ENCODE measurements at regions not wholly inside any gene's neighbourhood (a gene's known extent, or its start where the extent isn't known, plus 50 kb on each side); places are given as distances from the start of the nearest gene placed in this dataset.

GRCh38 chr9:100669968-100670367, 92.1 kb downstream of the CAVIN4 start:
- no peaks in the 10 kb centered on the region for H3K36me3 ChIP-seq (ENCODE audit: control insufficient read depth in 3 of 3, insufficient read depth in 3 of 3, low read length in 3 of 3)
- no peak overlapping the region for H3K4me3 ChIP-seq (ENCODE audit: low read length in 3 of 3)
- H3K27me3 ChIP-seq (ENCODE audit: control insufficient read depth in 3 of 3, insufficient read depth in 3 of 3, low read length in 3 of 3): no peaks in the 10 kb centered on the region
- H3K27ac ChIP-seq (ENCODE audit: low read depth, low read length): no peak overlapping the region
- H3K9me3 ChIP-seq (ENCODE audit: control insufficient read depth in 3 of 3, low read length in 3 of 3): no peaks in the 10 kb centered on the region
- H3K9ac ChIP-seq (ENCODE audit: low read depth in 1 of 3, low read length in 3 of 3): no peak overlapping the region
- peaks cover 0 to 13% (median 1%) of the 10 kb centered on the region in 3 donors for H3K4me1 ChIP-seq (ENCODE audit: control insufficient read depth in 3 of 3, insufficient read depth in 3 of 3, low read length in 3 of 3)

GRCh38 chr9:100670719-100671118, 92.8 kb downstream of the CAVIN4 start:
- Histone ChIP-seq H3K4me3 (ENCODE audit: low read length in 3 of 3) (no peak overlapping the region), H3K9me3 (ENCODE audit: control insufficient read depth in 3 of 3, low read length in 3 of 3) (no peaks in the 10 kb centered on the region), H3K27ac (ENCODE audit: low read depth, low read length) (no peak overlapping the region), H3K9ac (ENCODE audit: low read depth in 1 of 3, low read length in 3 of 3) (no peak overlapping the region), H3K36me3 (ENCODE audit: control insufficient read depth in 3 of 3, insufficient read depth in 3 of 3, low read length in 3 of 3) (no peaks in the 10 kb centered on the region), H3K27me3 (ENCODE audit: control insufficient read depth in 3 of 3, insufficient read depth in 3 of 3, low read length in 3 of 3) (no peaks in the 10 kb centered on the region), H3K4me1 (ENCODE audit: control insufficient read depth in 3 of 3, insufficient read depth in 3 of 3, low read length in 3 of 3) (peaks cover 0 to 13% (median 2%) of the 10 kb centered on the region in 3 donors)

GRCh38 chr9:100671898-100672297, 94.0 kb downstream of the CAVIN4 start:
- H3K9ac ChIP-seq (ENCODE audit: low read depth in 1 of 3, low read length in 3 of 3): no peak overlapping the region
- no peak overlapping the region for H3K4me3 ChIP-seq (ENCODE audit: low read length in 3 of 3)
- no peak overlapping the region for H3K27ac ChIP-seq (ENCODE audit: low read depth, low read length)
- H3K4me1 ChIP-seq (ENCODE audit: control insufficient read depth in 3 of 3, insufficient read depth in 3 of 3, low read length in 3 of 3): peaks cover 0 to 13% (median 2%) of the 10 kb centered on the region in 3 donors
- H3K9me3 ChIP-seq (ENCODE audit: control insufficient read depth in 3 of 3, low read length in 3 of 3): no peaks in the 10 kb centered on the region
- no peaks in the 10 kb centered on the region for H3K27me3 ChIP-seq (ENCODE audit: control insufficient read depth in 3 of 3, insufficient read depth in 3 of 3, low read length in 3 of 3)
- no peaks in the 10 kb centered on the region for H3K36me3 ChIP-seq (ENCODE audit: control insufficient read depth in 3 of 3, insufficient read depth in 3 of 3, low read length in 3 of 3)

- Histone ChIP-seq H3K9me3 (ENCODE audit: control insufficient read depth in 3 of 3, low read length in 3 of 3) (no peaks in the 10 kb centered on the region), H3K27me3 (ENCODE audit: control insufficient read depth in 3 of 3, insufficient read depth in 3 of 3, low read length in 3 of 3) (no peaks in the 10 kb centered on the region), H3K27ac (ENCODE audit: low read depth, low read length) (no peak overlapping the region)
These were observed 95.4 kb downstream of the CAVIN4 start for GRCh38 chr9:100673249-100673648.

GRCh38 chr9:100674419-100675122, 96.7 kb downstream of the CAVIN4 start:
- Histone ChIP-seq H3K9me3 (ENCODE audit: control insufficient read depth in 3 of 3, low read length in 3 of 3) (no peaks in the 10 kb centered on the region), H3K9ac (ENCODE audit: low read depth in 1 of 3, low read length in 3 of 3) (no peak overlapping the region), H3K27me3 (ENCODE audit: control insufficient read depth in 3 of 3, insufficient read depth in 3 of 3, low read length in 3 of 3) (no peaks in the 10 kb centered on the region), H3K4me1 (ENCODE audit: control insufficient read depth in 3 of 3, insufficient read depth in 3 of 3, low read length in 3 of 3) (peaks cover 0 to 13% (median 2%) of the 10 kb centered on the region in 3 donors), H3K27ac (ENCODE audit: low read depth, low read length) (peak overlapping the region; percentile 47), H3K36me3 (ENCODE audit: control insufficient read depth in 3 of 3, insufficient read depth in 3 of 3, low read length in 3 of 3) (no peaks in the 10 kb centered on the region), H3K4me3 (ENCODE audit: low read length in 3 of 3) (peak overlapping the region in 1 of 3 donors; percentile 9)

More at GRCh38 chr9:100673249-100673648, 95.4 kb downstream of the CAVIN4 start:
- Histone ChIP-seq H3K4me3 (ENCODE audit: low read length in 3 of 3) (no peak overlapping the region), H3K9ac (ENCODE audit: low read depth in 1 of 3, low read length in 3 of 3) (no peak overlapping the region), H3K4me1 (ENCODE audit: control insufficient read depth in 3 of 3, insufficient read depth in 3 of 3, low read length in 3 of 3) (peaks cover 0 to 13% (median 2%) of the 10 kb centered on the region in 3 donors), H3K36me3 (ENCODE audit: control insufficient read depth in 3 of 3, insufficient read depth in 3 of 3, low read length in 3 of 3) (no peaks in the 10 kb centered on the region)

- H3K4me1 ChIP-seq (ENCODE audit: control insufficient read depth in 3 of 3, insufficient read depth in 3 of 3, low read length in 3 of 3): peaks cover 0 to 2% (median 2%) of the 10 kb centered on the region in 3 donors
- no peaks in the 10 kb centered on the region for H3K27me3 ChIP-seq (ENCODE audit: control insufficient read depth in 3 of 3, insufficient read depth in 3 of 3, low read length in 3 of 3)
- H3K36me3 ChIP-seq (ENCODE audit: control insufficient read depth in 3 of 3, insufficient read depth in 3 of 3, low read length in 3 of 3): no peaks in the 10 kb centered on the region
- H3K27ac ChIP-seq (ENCODE audit: low read depth, low read length): no peak overlapping the region
- no peaks in the 10 kb centered on the region for H3K9me3 ChIP-seq (ENCODE audit: control insufficient read depth in 3 of 3, low read length in 3 of 3)
- no peak overlapping the region for H3K4me3 ChIP-seq (ENCODE audit: low read length in 3 of 3)
- H3K9ac ChIP-seq (ENCODE audit: low read depth in 1 of 3, low read length in 3 of 3): no peak overlapping the region
These were observed 102.0 kb downstream of the CAVIN4 start for GRCh38 chr9:100679834-100680233.

GRCh38 chr9:100686420-100686819, 108.5 kb downstream of the CAVIN4 start:
- Histone ChIP-seq H3K4me1 (ENCODE audit: control insufficient read depth in 3 of 3, insufficient read depth in 3 of 3, low read length in 3 of 3) (no peaks in the 10 kb centered on the region), H3K36me3 (ENCODE audit: control insufficient read depth in 3 of 3, insufficient read depth in 3 of 3, low read length in 3 of 3) (no peaks in the 10 kb centered on the region), H3K9me3 (ENCODE audit: control insufficient read depth in 3 of 3, low read length in 3 of 3) (no peaks in the 10 kb centered on the region), H3K9ac (ENCODE audit: low read depth in 1 of 3, low read length in 3 of 3) (no peak overlapping the region), H3K4me3 (ENCODE audit: low read length in 3 of 3) (no peak overlapping the region), H3K27ac (ENCODE audit: low read depth, low read length) (no peak overlapping the region), H3K27me3 (ENCODE audit: control insufficient read depth in 3 of 3, insufficient read depth in 3 of 3, low read length in 3 of 3) (no peaks in the 10 kb centered on the region)

- Histone ChIP-seq H3K36me3 (ENCODE audit: control insufficient read depth in 3 of 3, insufficient read depth in 3 of 3, low read length in 3 of 3) (no peaks in the 10 kb centered on the region), H3K4me1 (ENCODE audit: control insufficient read depth in 3 of 3, insufficient read depth in 3 of 3, low read length in 3 of 3) (no peaks in the 10 kb centered on the region), H3K9ac (ENCODE audit: low read depth in 1 of 3, low read length in 3 of 3) (no peak overlapping the region), H3K9me3 (ENCODE audit: control insufficient read depth in 3 of 3, low read length in 3 of 3) (no peaks in the 10 kb centered on the region), H3K27ac (ENCODE audit: low read depth, low read length) (no peak overlapping the region), H3K4me3 (ENCODE audit: low read length in 3 of 3) (no peak overlapping the region), H3K27me3 (ENCODE audit: control insufficient read depth in 3 of 3, insufficient read depth in 3 of 3, low read length in 3 of 3) (no peaks in the 10 kb centered on the region)
These were observed 111.8 kb downstream of the CAVIN4 start for GRCh38 chr9:100689635-100690034.

- Histone ChIP-seq H3K27ac (ENCODE audit: low read depth, low read length) (no peak overlapping the region), H3K27me3 (ENCODE audit: control insufficient read depth in 3 of 3, insufficient read depth in 3 of 3, low read length in 3 of 3) (no peaks in the 10 kb centered on the region), H3K4me1 (ENCODE audit: control insufficient read depth in 3 of 3, insufficient read depth in 3 of 3, low read length in 3 of 3) (no peaks in the 10 kb centered on the region), H3K36me3 (ENCODE audit: control insufficient read depth in 3 of 3, insufficient read depth in 3 of 3, low read length in 3 of 3) (no peaks in the 10 kb centered on the region), H3K4me3 (ENCODE audit: low read length in 3 of 3) (no peak overlapping the region), H3K9ac (ENCODE audit: low read depth in 1 of 3, low read length in 3 of 3) (no peak overlapping the region), H3K9me3 (ENCODE audit: control insufficient read depth in 3 of 3, low read length in 3 of 3) (no peaks in the 10 kb centered on the region)
These were observed 112.6 kb downstream of the CAVIN4 start for GRCh38 chr9:100690438-100690837.

- H3K27me3 ChIP-seq (ENCODE audit: control insufficient read depth in 3 of 3, insufficient read depth in 3 of 3, low read length in 3 of 3): no peaks in the 10 kb centered on the region
- no peaks in the 10 kb centered on the region for H3K4me1 ChIP-seq (ENCODE audit: control insufficient read depth in 3 of 3, insufficient read depth in 3 of 3, low read length in 3 of 3)
- H3K9ac ChIP-seq (ENCODE audit: low read depth in 1 of 3, low read length in 3 of 3): no peak overlapping the region
- H3K9me3 ChIP-seq (ENCODE audit: control insufficient read depth in 3 of 3, low read length in 3 of 3): no peaks in the 10 kb centered on the region
- H3K4me3 ChIP-seq (ENCODE audit: low read length in 3 of 3): no peak overlapping the region
- no peaks in the 10 kb centered on the region for H3K36me3 ChIP-seq (ENCODE audit: control insufficient read depth in 3 of 3, insufficient read depth in 3 of 3, low read length in 3 of 3)
- H3K27ac ChIP-seq (ENCODE audit: low read depth, low read length): no peak overlapping the region
These were observed 119.5 kb downstream of the CAVIN4 start for GRCh38 chr9:100697339-100697738.
